ENCODE measurements at regions not wholly inside any gene's neighbourhood (a gene's known extent, or its start where the extent isn't known, plus 50 kb on each side); places are given as distances from the start of the nearest gene placed in this dataset.
"Not testable (repeated sequence)": the region's sequence is repeated elsewhere in the genome, so short reads cannot be mapped to it uniquely, and the experiment has no call there.

- not testable (repeated sequence) for TF ChIP-seq POLR2A (IDR thresholded peaks at IDR 0.05; ENCODE audit: low read depth, low read length); POLR2AphosphoS5 (IDR thresholded peaks at IDR 0.05; ENCODE audit: low read depth, low read length); TAF1 (IDR thresholded peaks at IDR 0.05; ENCODE audit: low read depth, low read length); PAX5 (IDR thresholded peaks at IDR 0.05; ENCODE audit: insufficient read depth, low read length, severe bottlenecking)
Observed at GRCh38 chr3:159052494-159052893, 250.6 kb downstream of the MFSD1 start.
